IMR-90 (cell line): ENCODE measurements at regions not wholly inside any gene's neighbourhood (a gene's known extent, or its start where the extent isn't known, plus 50 kb on each side); places are given as distances from the start of the nearest gene placed in this dataset.
"Not testable (repeated sequence)": the region's sequence is repeated elsewhere in the genome, so short reads cannot be mapped to it uniquely, and the experiment has no call there.

Experiments
- ATAC-seq: fragments of 200-7000 bp; cut with Tn5 transposase; 2 replicates; pipeline ENCODE4 v1.9.1; 2020; ENCODE audit warnings: low read depth, mild to moderate bottlenecking, moderate library complexity
- BruUV-seq: library from RNA; stranded (reverse); fragments of 400-500 nt; replicated peaks from 2 replicates; lab custom pipeline; 2021; lab: Mats Ljungman, UMichigan
- CTCF ChIA-PET: fragments of 300-600 bp; formaldehyde crosslinking; extraction: SDS; loops from one replicate; lab custom pipeline; 2021; ENCODE audit warnings: antibody characterized with exemption; lab: Yijun Ruan, JAX
- POLR2A ChIA-PET: fragments of 300-600 bp; sonication (Branson Sonifier 250); formaldehyde crosslinking; loops from one replicate; lab custom pipeline; 2022; ENCODE audit warnings: antibody characterized with exemption; ENCODE audit not compliant: unreplicated experiment; lab: Charles Lee
- DNase-seq: peaks from one replicate; pipeline ENCODE4 v3.0.0; 2013
- H2AFZ ChIP-seq: replicated peaks from 2 replicates; pipeline ENCODE3; 2013; ENCODE audit warnings: low read length, mild to moderate bottlenecking; ENCODE audit not compliant: poor library complexity
- H2AK5ac ChIP-seq: 2 replicates; pipeline ENCODE4 v1.6.1; 2013; ENCODE audit warnings: low read depth, low read length, inconsistent platforms
- H2AK9ac ChIP-seq: replicated peaks from 2 replicates; pipeline ENCODE3; 2013; ENCODE audit warnings: mild to moderate bottlenecking, low read depth, low read length, moderate library complexity; ENCODE audit not compliant: poor library complexity
- H2BK120ac ChIP-seq: 2 replicates; pipeline ENCODE4 v1.6.1; 2013; ENCODE audit warnings: low read depth, low read length, inconsistent platforms
- H2BK15ac ChIP-seq: 3 replicates; pipeline ENCODE4 v1.6.1; 2013; ENCODE audit warnings: low read depth, low read length, inconsistent platforms
- H2BK20ac ChIP-seq: 2 replicates; pipeline ENCODE4 v1.6.1; 2013; ENCODE audit warnings: low read depth, mild to moderate bottlenecking, inconsistent platforms, low read length, moderate library complexity
- H2BK5ac ChIP-seq: 2 replicates; pipeline ENCODE4 v1.6.1; 2013; ENCODE audit warnings: mild to moderate bottlenecking, low read depth, low read length, inconsistent platforms; ENCODE audit not compliant: poor library complexity, severe bottlenecking
- H3K14ac ChIP-seq: replicated peaks from 2 replicates; pipeline ENCODE4 v1.6.1; 2013; ENCODE audit warnings: low read depth, low read length, inconsistent platforms
- H3K18ac ChIP-seq: 2 replicates; pipeline ENCODE4 v1.6.1; 2013; ENCODE audit warnings: low read depth, low read length, control low read depth
- H3K23ac ChIP-seq: 2 replicates; pipeline ENCODE4 v1.6.1; 2013; ENCODE audit warnings: low read depth, low read length, inconsistent platforms
- H3K27ac ChIP-seq: 2 replicates; pipeline ENCODE4 v1.5.1; 2013; ENCODE audit warnings: mild to moderate bottlenecking, control low read depth, low read length; ENCODE audit not compliant: insufficient read depth
- H3K27me3 ChIP-seq: 2 replicates; pipeline ENCODE4 v1.6.1; 2013; ENCODE audit warnings: low read length; ENCODE audit not compliant: control insufficient read depth, insufficient read depth
- H3K36me3 ChIP-seq: 2 replicates; pipeline ENCODE4 v1.6.1; 2013; ENCODE audit warnings: low read length, mixed read lengths; ENCODE audit not compliant: control insufficient read depth, insufficient read depth
- H3K4ac ChIP-seq: 2 replicates; pipeline ENCODE4 v1.6.1; 2013; ENCODE audit warnings: low read depth, low read length, inconsistent platforms
- H3K4me1 ChIP-seq: 2 replicates; pipeline ENCODE4 v1.6.1; 2013; ENCODE audit warnings: low read length, mixed read lengths; ENCODE audit not compliant: control insufficient read depth, insufficient read depth
- H3K4me2 ChIP-seq: 2 replicates; pipeline ENCODE4 v1.6.1; 2013; ENCODE audit warnings: low read depth, mild to moderate bottlenecking, control low read depth, low read length, moderate library complexity
- H3K4me3 ChIP-seq: 2 replicates; pipeline ENCODE4 v1.5.1; 2013; ENCODE audit warnings: low read depth, mild to moderate bottlenecking, control low read depth, low read length, moderate library complexity; ENCODE audit not compliant: insufficient read depth
- H3K56ac ChIP-seq: 2 replicates; pipeline ENCODE4 v1.6.1; 2013; ENCODE audit warnings: low read length, inconsistent platforms; ENCODE audit not compliant: insufficient read depth; ENCODE audit errors: extremely low read depth
- H3K79me1 ChIP-seq, 2 experiments: 2 replicates each; pipeline ENCODE4 v1.6.1; 2013; ENCODE audit warnings: low read length in 2 of 2, inconsistent platforms in 1 of 2, low read depth in 1 of 2
- H3K9ac ChIP-seq: 2 replicates; pipeline ENCODE4 v1.6.1; 2013; ENCODE audit warnings: low read depth, low read length, control low read depth
- H3K9me1 ChIP-seq: 2 replicates; pipeline ENCODE4 v1.6.1; 2013; ENCODE audit warnings: low read length, inconsistent platforms; ENCODE audit not compliant: insufficient read depth
- H3K9me3 ChIP-seq: 2 replicates; pipeline ENCODE4 v1.6.1; 2013; ENCODE audit warnings: low read length; ENCODE audit not compliant: control insufficient read depth, insufficient read depth
- H4K20me1 ChIP-seq: 2 replicates; pipeline ENCODE4 v1.6.1; 2013; ENCODE audit warnings: low read length, inconsistent platforms; ENCODE audit not compliant: insufficient read depth
- H4K5ac ChIP-seq: 2 replicates; pipeline ENCODE4 v1.6.1; 2013; ENCODE audit warnings: mild to moderate bottlenecking, low read depth, low read length, control low read depth
- H4K8ac ChIP-seq, 2 experiments: 2 replicates each; pipeline ENCODE4 v1.6.1; 2013; ENCODE audit warnings: low read depth in 2 of 2, low read length in 2 of 2, control low read depth in 1 of 2, inconsistent platforms in 1 of 2
- H4K91ac ChIP-seq: 2 replicates; pipeline ENCODE4 v1.6.1; 2013; ENCODE audit warnings: low read depth, low read length, inconsistent platforms; ENCODE audit not compliant: insufficient read depth
- WGBS, 2 experiments: methylation state at CpG; one replicate each; pipeline versions ENCODE4 v1.1.5 to v1.1.7; 2013; ENCODE audit warnings: missing lambda C conversion rate in 2 of 2; ENCODE audit not compliant: insufficient read length in 1 of 2; ENCODE audit errors: extremely low coverage in 2 of 2; 5-methylcytosine and 5-hydroxymethylcytosine counted together
- dilution Hi-C: fragments of 300-500 bp; cut with HindIII; formaldehyde crosslinking; loops from one replicate; pipeline ENCODE4 v1.14.3; 2018; ENCODE audit warnings: low sequenced_read_pairs; ENCODE audit not compliant: unreplicated experiment
- in situ Hi-C: fragments of 300-500 bp; cut with MboI; formaldehyde crosslinking; loops from 3 replicates; pipeline ENCODE4 v1.14.3; 2019; ENCODE audit warnings: low sequenced_read_pairs, inconsistent platforms, mixed read lengths
- intact Hi-C: fragments of 100-400 bp; cut with micrococcal nuclease; formaldehyde crosslinking; loops from 2 replicates; pipeline ENCODE4 v1.10.0; 2022

DNA sequence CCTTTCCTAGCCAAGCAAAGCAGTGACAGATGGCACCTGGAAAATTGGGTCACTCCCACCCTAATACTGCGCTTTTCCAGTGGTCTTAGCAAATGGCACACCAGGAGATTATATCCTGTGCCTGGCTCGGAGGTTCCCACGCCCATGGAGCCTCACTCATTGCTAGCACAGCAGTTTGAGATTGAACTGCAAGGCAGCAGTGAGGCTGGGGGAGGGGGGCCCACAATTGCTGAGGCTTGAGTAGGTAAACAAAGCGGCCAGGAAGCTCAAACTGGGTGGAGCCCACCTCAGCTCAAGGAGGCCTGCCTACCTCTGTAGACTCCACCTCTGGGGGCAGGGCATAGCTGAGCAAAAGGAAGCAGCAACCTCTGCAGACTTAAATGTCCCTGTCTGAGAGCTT lies 635.0 kb downstream of the C12orf50 start:
- H2BK5ac ChIP-seq, H3K4me3 ChIP-seq, H3K56ac ChIP-seq, dilution Hi-C loops, H3K4ac ChIP-seq, H2BK120ac ChIP-seq, DNase-seq, POLR2A ChIA-PET, H3K4me2 ChIP-seq, H2BK20ac ChIP-seq, H2AFZ ChIP-seq, H3K18ac ChIP-seq, CTCF ChIA-PET, H3K14ac ChIP-seq, H3K9ac ChIP-seq, intact Hi-C loops, H3K4me1 ChIP-seq, H3K27ac ChIP-seq, H2AK9ac ChIP-seq, H4K91ac ChIP-seq, H3K9me3 ChIP-seq, in situ Hi-C loops, ATAC-seq, H4K8ac ChIP-seq, BruUV-seq, H3K9me1 ChIP-seq, H2AK5ac ChIP-seq, H4K5ac ChIP-seq, H3K36me3 ChIP-seq, H3K23ac ChIP-seq, H3K27me3 ChIP-seq, H3K79me1 ChIP-seq, H4K20me1 ChIP-seq, H2BK15ac ChIP-seq: not testable (repeated sequence)
- no CpG with 5 or more reads among the region's 4 CpGs for WGBS, 2 experiments
